Suprapubic skin (tissue), 4 donors: ENCODE measurements at regions not wholly inside any gene's neighbourhood (a gene's known extent, or its start where the extent isn't known, plus 50 kb on each side); places are given as distances from the start of the nearest gene placed in this dataset.

Experiments used
- DNase-seq, 2 donors: peaks; one replicate each; pipeline ENCODE4 v3.0.0-alpha.2; 2019; ENCODE audit warnings: low spot score in 2 of 2
- H3K27ac ChIP-seq: fragments of 200-600 bp; sonication (generic); one replicate; pipeline ENCODE4 v1.5.1; 2019
- H3K27me3 ChIP-seq: fragments of 200-600 bp; sonication (generic); one replicate; pipeline ENCODE4 v1.5.1; 2019
- H3K36me3 ChIP-seq: fragments of 200-600 bp; sonication (generic); one replicate; pipeline ENCODE4 v1.5.1; 2019
- H3K4me1 ChIP-seq: fragments of 200-600 bp; sonication (generic); one replicate; pipeline ENCODE4 v1.5.1; 2019
- H3K4me3 ChIP-seq: fragments of 200-600 bp; sonication (generic); one replicate; pipeline ENCODE4 v1.5.1; 2019; ENCODE audit warnings: mild to moderate bottlenecking
- H3K9me3 ChIP-seq: fragments of 200-600 bp; sonication (generic); one replicate; pipeline ENCODE4 v1.5.1; 2019
- CTCF ChIP-seq, 2 donors: fragments of 200-600 bp in 1 of 2; fragments of 450-650 bp in 1 of 2; sonication (generic) in 1 of 2; IDR thresholded peaks; one replicate each; pipeline ENCODE4 v1.5.1; 2016 to 2019; ENCODE audit warnings: antibody characterized with exemption in 2 of 2, mild to moderate bottlenecking in 1 of 2, moderate library complexity in 1 of 2
- EP300 ChIP-seq: sonication (generic); formaldehyde crosslinking; IDR thresholded peaks from one replicate; pipeline ENCODE4 v1.6.1; 2017; ENCODE audit warnings: antibody characterized with exemption
- POLR2A ChIP-seq, 2 donors: fragments of 450-650 bp; IDR thresholded peaks; one replicate each; pipeline ENCODE4 v1.6.1; 2017; ENCODE audit warnings: antibody characterized with exemption in 2 of 2, mild to moderate bottlenecking in 2 of 2, moderate library complexity in 2 of 2
- POLR2AphosphoS5 ChIP-seq, 3 donors: sonication (generic); formaldehyde crosslinking; IDR thresholded peaks; one replicate each; pipeline ENCODE4 v1.6.1; 2017; ENCODE audit warnings: antibody characterized with exemption in 3 of 3
- WGBS: methylation state at CpG from one replicate; pipeline ENCODE4 v1.1.5; 2018; 5-methylcytosine and 5-hydroxymethylcytosine counted together

- H3K27ac ChIP-seq = no peak overlapping the region
- 59% methylated on average over 4 of the region's 4 CpGs for WGBS
- TF ChIP-seq POLR2AphosphoS5 (IDR thresholded peaks at IDR 0.05) (no peak), EP300 (no peak), POLR2A (IDR thresholded peaks at IDR 0.05) (no peak), CTCF (IDR thresholded peaks at IDR 0.05) (no peak)
- H3K27me3 ChIP-seq = peaks cover 4% of the 10 kb centered on the region
- H3K4me3 ChIP-seq = no peak overlapping the region
- no peak for DNase-seq
- no peaks in the 10 kb centered on the region for H3K9me3 ChIP-seq
- H3K4me1 ChIP-seq = no peaks in the 10 kb centered on the region
- no peaks in the 10 kb centered on the region for H3K36me3 ChIP-seq
Measured at GRCh38 chr5:73363911-73364730, 84.5 kb downstream of the FOXD1 start.

GRCh38 chr5:73359395-73359794 is 89.2 kb downstream of the FOXD1 start:
- Histone ChIP-seq H3K4me1 (no peaks in the 10 kb centered on the region), H3K4me3 (no peak overlapping the region), H3K27me3 (peaks cover 13% of the 10 kb centered on the region), H3K9me3 (no peaks in the 10 kb centered on the region), H3K27ac (no peak overlapping the region), H3K36me3 (no peaks in the 10 kb centered on the region)
- no peak for DNase-seq
- TF ChIP-seq POLR2A (IDR thresholded peaks at IDR 0.05) (no peak), EP300 (no peak), POLR2AphosphoS5 (IDR thresholded peaks at IDR 0.05) (no peak), CTCF (IDR thresholded peaks at IDR 0.05) (no peak)
- 100% methylated on average over 1 of the region's 1 CpG for WGBS

- no peak for TF ChIP-seq EP300
- no peak for TF ChIP-seq CTCF (IDR thresholded peaks at IDR 0.05)
- no peak for TF ChIP-seq POLR2A (IDR thresholded peaks at IDR 0.05)
- TF ChIP-seq POLR2AphosphoS5 (IDR thresholded peaks at IDR 0.05) = no peak
- WGBS = 83% methylated on average over 3 of the region's 3 CpGs
Measured at GRCh38 chr5:73358366-73358765, 90.2 kb downstream of the FOXD1 start.

GRCh38 chr5:73357576-73357975 is 91.0 kb downstream of the FOXD1 start:
- H3K9me3 ChIP-seq = no peaks in the 10 kb centered on the region
- no peaks in the 10 kb centered on the region for H3K4me1 ChIP-seq
- H3K4me3 ChIP-seq = no peak overlapping the region
- H3K27ac ChIP-seq = no peak overlapping the region
- H3K27me3 ChIP-seq = peaks cover 19% of the 10 kb centered on the region
- TF ChIP-seq CTCF (IDR thresholded peaks at IDR 0.05) = no peak
- no peak for TF ChIP-seq EP300
- no peak for TF ChIP-seq POLR2A (IDR thresholded peaks at IDR 0.05)
- TF ChIP-seq POLR2AphosphoS5 (IDR thresholded peaks at IDR 0.05) = no peak
- 74% methylated on average over 3 of the region's 3 CpGs for WGBS
- H3K36me3 ChIP-seq = no peaks in the 10 kb centered on the region
- no peak for DNase-seq

More at GRCh38 chr5:73358366-73358765, 90.2 kb downstream of the FOXD1 start:
- no peak overlapping the region for H3K4me3 ChIP-seq
- no peaks in the 10 kb centered on the region for H3K4me1 ChIP-seq
- DNase-seq = no peak
- no peaks in the 10 kb centered on the region for H3K9me3 ChIP-seq
- no peak overlapping the region for H3K27ac ChIP-seq
- peaks cover 15% of the 10 kb centered on the region for H3K27me3 ChIP-seq
- no peaks in the 10 kb centered on the region for H3K36me3 ChIP-seq

GRCh38 chr5:73355108-73355507 is 93.5 kb downstream of the FOXD1 start:
- Histone ChIP-seq H3K27ac (no peak overlapping the region), H3K9me3 (no peaks in the 10 kb centered on the region), H3K27me3 (peaks cover 24% of the 10 kb centered on the region), H3K36me3 (no peaks in the 10 kb centered on the region), H3K4me3 (no peak overlapping the region), H3K4me1 (no peaks in the 10 kb centered on the region)
- no peak for DNase-seq
- 52% methylated on average over 1 of the region's 1 CpG for WGBS
- no peak for TF ChIP-seq CTCF (IDR thresholded peaks at IDR 0.05)
- no peak for TF ChIP-seq POLR2AphosphoS5 (IDR thresholded peaks at IDR 0.05)
- TF ChIP-seq EP300 = no peak
- no peak for TF ChIP-seq POLR2A (IDR thresholded peaks at IDR 0.05)
